ENCODE measurements at regions not wholly inside any gene's neighbourhood (a gene's known extent, or its start where the extent isn't known, plus 50 kb on each side); places are given as distances from the start of the nearest gene placed in this dataset.

DNA sequence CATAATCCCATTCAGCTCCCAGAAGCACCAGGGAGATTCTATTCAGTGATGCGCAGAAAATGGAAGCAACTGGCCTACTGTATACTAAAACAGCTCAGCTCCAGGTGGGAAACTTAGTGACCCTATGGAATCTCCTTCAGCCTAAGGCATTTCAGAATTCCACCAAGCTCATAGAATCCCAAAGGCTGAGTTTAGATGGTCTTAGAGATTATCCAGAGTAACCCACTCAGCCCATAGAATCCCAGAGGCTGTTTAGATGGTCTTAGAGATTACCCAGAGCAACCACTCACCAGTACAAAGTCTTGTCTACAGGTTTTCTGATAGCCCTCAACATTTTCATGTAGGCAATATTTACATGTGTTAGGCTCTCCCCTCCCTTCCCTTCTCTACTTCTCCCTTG is 232.0 kb upstream of the SLC14A2 start:
- peaks cover 0 to 8% of the 10 kb centered on the region in 2 donors for H3K4me1 ChIP-seq (ENCODE audit: control insufficient read depth in 2 of 2, insufficient read depth in 1 of 2, low read depth in 1 of 2, low read length in 2 of 2)
- no peak overlapping the region for H3K4me2 ChIP-seq (ENCODE audit: insufficient read depth, low read length, poor library complexity, severe bottlenecking)
- H3K4me3 ChIP-seq (ENCODE audit: low read length in 2 of 2) = no peak overlapping the region
- no peak overlapping the region for H2BK12ac ChIP-seq (ENCODE audit: low read length)
- no peaks in the 10 kb centered on the region for H3K9me3 ChIP-seq (replicated peaks in 1 of 2; ENCODE audit: control insufficient read depth in 2 of 2, insufficient read depth in 1 of 2, low read depth in 1 of 2, low read length in 2 of 2)
- H2BK15ac ChIP-seq (ENCODE audit: low read length) = no peak overlapping the region
- H3K23ac ChIP-seq (ENCODE audit: low read depth, low read length, poor library complexity) = no peak overlapping the region
- no peaks in the 10 kb centered on the region for H3K79me1 ChIP-seq (ENCODE audit: low read depth, low read length)
- no peak overlapping the region for H4K91ac ChIP-seq (ENCODE audit: low read depth, low read length, poor library complexity)
- H3K18ac ChIP-seq (ENCODE audit: low read length) = no peak overlapping the region
- WGBS, 2 donors (ENCODE audit: extremely low coverage in 2 of 2, insufficient read length in 2 of 2, insufficient replicate concordance in 1 of 2) = no CpG with 5 or more reads among the region's 1 CpG
- H2BK120ac ChIP-seq (ENCODE audit: low read depth, low read length) = no peak overlapping the region
- H4K8ac ChIP-seq (ENCODE audit: low read depth, low read length) = no peak overlapping the region
- no peak overlapping the region for H3K14ac ChIP-seq (ENCODE audit: low read length)
- H3K27ac ChIP-seq (replicated peaks; ENCODE audit: low read length) = no peak overlapping the region
- DNase-seq (ENCODE audit: low spot score) = no peak
- no peak overlapping the region for H3K4ac ChIP-seq (ENCODE audit: low read length)
- no peak overlapping the region for H2AK5ac ChIP-seq (ENCODE audit: low read depth, low read length)
- H2BK5ac ChIP-seq (ENCODE audit: low read length) = no peak overlapping the region
- no peak overlapping the region for H3K9ac ChIP-seq (ENCODE audit: low read depth, low read length, poor library complexity)
- H3K27me3 ChIP-seq (ENCODE audit: control insufficient read depth in 3 of 3, insufficient read depth in 3 of 3, low read depth in 1 of 3, low read length in 3 of 3) = no peaks in the 10 kb centered on the region
- H3K36me3 ChIP-seq (replicated peaks in 1 of 2; ENCODE audit: control insufficient read depth in 2 of 2, insufficient read depth in 2 of 2, low read length in 2 of 2) = no peaks in the 10 kb centered on the region
- H2AFZ ChIP-seq (ENCODE audit: low read length) = no peak overlapping the region

DNA sequence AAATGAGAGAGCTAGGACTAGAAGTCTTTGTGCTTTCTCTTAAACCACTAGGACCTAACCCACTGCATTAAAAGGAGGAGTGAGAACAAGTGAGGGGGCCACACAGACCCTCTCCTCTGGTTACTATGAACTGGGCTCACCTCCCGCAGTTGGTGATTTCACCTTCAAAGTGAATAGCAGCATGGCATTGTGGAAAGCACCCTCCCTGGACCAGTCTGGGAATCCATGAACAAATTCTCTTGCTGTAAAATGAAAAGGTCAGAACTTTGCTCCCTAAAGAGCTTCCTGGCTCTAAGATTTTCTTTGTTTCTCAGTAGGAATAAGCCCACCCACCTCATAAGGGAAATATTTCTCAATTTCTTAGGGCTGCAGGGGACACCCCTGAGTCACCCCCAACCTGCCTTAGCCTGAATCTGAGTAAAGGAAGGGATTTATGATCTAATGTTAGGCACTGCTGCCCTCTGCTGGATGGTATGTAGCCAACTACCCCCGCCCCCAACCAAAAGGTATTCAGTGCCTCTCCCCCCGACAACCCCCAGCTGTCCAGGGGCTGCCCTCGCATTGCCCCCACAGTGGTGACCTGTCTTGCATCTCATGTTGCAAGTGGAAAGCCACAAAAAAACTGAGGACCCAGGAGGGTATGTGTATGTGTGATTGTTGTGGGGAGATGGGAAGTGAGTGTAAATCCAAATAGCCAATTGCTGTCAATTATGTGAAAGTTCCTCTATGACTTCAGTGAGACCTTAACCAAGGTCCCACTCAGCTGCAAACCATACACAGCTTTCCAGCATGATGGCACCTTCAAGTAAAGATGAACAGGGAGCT is 230.9 kb upstream of the SLC14A2 start:
- H3K14ac ChIP-seq (ENCODE audit: low read length) = no peak overlapping the region
- H3K9ac ChIP-seq (ENCODE audit: low read depth, low read length, poor library complexity) = no peak overlapping the region
- H3K9me3 ChIP-seq (replicated peaks in 1 of 2; ENCODE audit: control insufficient read depth in 2 of 2, insufficient read depth in 1 of 2, low read depth in 1 of 2, low read length in 2 of 2) = no peaks in the 10 kb centered on the region
- no peaks in the 10 kb centered on the region for H3K27me3 ChIP-seq (ENCODE audit: control insufficient read depth in 3 of 3, insufficient read depth in 3 of 3, low read depth in 1 of 3, low read length in 3 of 3)
- H2BK5ac ChIP-seq (ENCODE audit: low read length) = no peak overlapping the region
- H3K79me1 ChIP-seq (ENCODE audit: low read depth, low read length) = no peaks in the 10 kb centered on the region
- H3K4me2 ChIP-seq (ENCODE audit: insufficient read depth, low read length, poor library complexity, severe bottlenecking) = no peak overlapping the region
- no peak overlapping the region for H2BK15ac ChIP-seq (ENCODE audit: low read length)
- H2BK12ac ChIP-seq (ENCODE audit: low read length) = no peak overlapping the region
- H2AK5ac ChIP-seq (ENCODE audit: low read depth, low read length) = no peak overlapping the region
- no peak overlapping the region for H3K4ac ChIP-seq (ENCODE audit: low read length)
- DNase-seq (ENCODE audit: low spot score) = peak; percentile 70
- peaks cover 0 to 8% of the 10 kb centered on the region in 2 donors for H3K4me1 ChIP-seq (ENCODE audit: control insufficient read depth in 2 of 2, insufficient read depth in 1 of 2, low read depth in 1 of 2, low read length in 2 of 2)
- H3K18ac ChIP-seq (ENCODE audit: low read length) = no peak overlapping the region
- no peak overlapping the region for H2BK120ac ChIP-seq (ENCODE audit: low read depth, low read length)
- no peak overlapping the region for H3K4me3 ChIP-seq (ENCODE audit: low read length in 2 of 2)
- no peak overlapping the region for H3K27ac ChIP-seq (replicated peaks; ENCODE audit: low read length)
- H3K36me3 ChIP-seq (replicated peaks in 1 of 2; ENCODE audit: control insufficient read depth in 2 of 2, insufficient read depth in 2 of 2, low read length in 2 of 2) = no peaks in the 10 kb centered on the region
- no CpG with 5 or more reads among the region's 4 CpGs for WGBS, 2 donors (ENCODE audit: extremely low coverage in 2 of 2, insufficient read length in 2 of 2, insufficient replicate concordance in 1 of 2)
- H4K91ac ChIP-seq (ENCODE audit: low read depth, low read length, poor library complexity) = no peak overlapping the region
- no peak overlapping the region for H3K23ac ChIP-seq (ENCODE audit: low read depth, low read length, poor library complexity)
- peak overlapping the region; percentile 23 for H2AFZ ChIP-seq (ENCODE audit: low read length)
- H4K8ac ChIP-seq (ENCODE audit: low read depth, low read length) = no peak overlapping the region

DNA sequence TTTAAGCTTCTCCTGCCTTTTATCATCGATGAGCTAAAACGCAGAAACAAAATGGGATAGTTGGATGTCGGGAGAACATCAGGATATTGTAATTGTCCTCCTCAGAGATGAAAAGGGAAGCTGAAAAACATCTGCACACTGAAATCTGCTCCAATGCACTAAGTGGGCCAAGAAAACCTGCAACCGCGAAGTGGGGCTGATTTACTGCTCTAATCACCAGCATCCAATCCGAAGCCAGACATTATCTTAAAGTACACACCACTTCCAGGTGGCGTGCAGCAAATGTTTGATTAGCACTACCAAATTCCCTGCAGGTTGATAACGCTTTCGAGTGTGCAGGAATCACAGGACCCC is 230.3 kb upstream of the SLC14A2 start:
- WGBS, 2 donors (ENCODE audit: extremely low coverage in 2 of 2, insufficient read length in 2 of 2, insufficient replicate concordance in 1 of 2) = no CpG with 5 or more reads among the region's 9 CpGs
- no peak overlapping the region for H2BK5ac ChIP-seq (ENCODE audit: low read length)
- no peak overlapping the region for H3K4me3 ChIP-seq (ENCODE audit: low read length in 2 of 2)

DNA sequence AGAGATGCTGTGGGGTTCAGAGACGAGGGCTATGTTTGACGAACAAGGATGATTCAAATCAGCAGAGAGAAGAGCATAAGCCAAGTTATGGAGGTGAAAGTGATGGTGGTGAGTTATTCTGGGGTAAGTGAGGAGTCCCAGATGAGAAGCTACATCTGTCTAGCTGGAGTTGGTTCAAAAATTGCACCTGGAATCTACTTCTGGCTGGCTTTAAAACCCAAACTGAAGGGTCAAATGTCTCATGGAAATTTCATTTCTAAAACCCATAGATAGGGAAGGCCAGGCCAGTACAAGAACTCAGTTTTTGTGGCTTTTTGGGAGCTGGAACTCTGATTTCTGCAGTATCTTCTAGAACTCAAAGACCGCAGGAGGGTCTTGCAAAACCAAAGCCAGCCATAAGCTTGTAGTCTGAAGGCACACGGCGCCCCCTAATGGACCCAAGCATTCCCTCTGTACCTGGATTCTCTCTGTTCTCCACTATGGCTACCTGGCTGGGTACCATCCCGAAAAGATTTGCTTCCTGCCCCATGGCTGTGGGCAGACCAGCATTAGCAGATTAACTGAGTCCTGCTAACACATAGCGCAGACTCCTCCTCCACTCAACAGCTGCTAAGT is 229.1 kb upstream of the SLC14A2 start:
- Histone ChIP-seq H3K27me3 (ENCODE audit: control insufficient read depth in 3 of 3, insufficient read depth in 3 of 3, low read depth in 1 of 3, low read length in 3 of 3) (no peaks in the 10 kb centered on the region), H2AK5ac (ENCODE audit: low read depth, low read length) (no peak overlapping the region), H2BK15ac (ENCODE audit: low read length) (no peak overlapping the region), H3K4ac (ENCODE audit: low read length) (no peak overlapping the region), H2BK5ac (ENCODE audit: low read length) (no peak overlapping the region), H3K79me1 (ENCODE audit: low read depth, low read length) (no peaks in the 10 kb centered on the region), H4K8ac (ENCODE audit: low read depth, low read length) (no peak overlapping the region), H3K14ac (ENCODE audit: low read length) (no peak overlapping the region), H2BK120ac (ENCODE audit: low read depth, low read length) (no peak overlapping the region), H3K9ac (ENCODE audit: low read depth, low read length, poor library complexity) (no peak overlapping the region), H3K9me3 (replicated peaks in 1 of 2; ENCODE audit: control insufficient read depth in 2 of 2, insufficient read depth in 1 of 2, low read depth in 1 of 2, low read length in 2 of 2) (no peaks in the 10 kb centered on the region), H3K18ac (ENCODE audit: low read length) (no peak overlapping the region), H3K36me3 (replicated peaks in 1 of 2; ENCODE audit: control insufficient read depth in 2 of 2, insufficient read depth in 2 of 2, low read length in 2 of 2) (no peaks in the 10 kb centered on the region), H2BK12ac (ENCODE audit: low read length) (no peak overlapping the region), H3K4me1 (ENCODE audit: control insufficient read depth in 2 of 2, insufficient read depth in 1 of 2, low read depth in 1 of 2, low read length in 2 of 2) (peaks cover 0 to 8% of the 10 kb centered on the region in 2 donors), H3K27ac (replicated peaks; ENCODE audit: low read length) (no peak overlapping the region), H3K4me3 (ENCODE audit: low read length in 2 of 2) (no peak overlapping the region), H3K4me2 (ENCODE audit: insufficient read depth, low read length, poor library complexity, severe bottlenecking) (no peak overlapping the region), H2AFZ (ENCODE audit: low read length) (no peak overlapping the region), H4K91ac (ENCODE audit: low read depth, low read length, poor library complexity) (no peak overlapping the region), H3K23ac (ENCODE audit: low read depth, low read length, poor library complexity) (no peak overlapping the region)
- DNase-seq (ENCODE audit: low spot score) = peak; percentile 52
- no CpG with 5 or more reads among the region's 7 CpGs for WGBS, 2 donors (ENCODE audit: extremely low coverage in 2 of 2, insufficient read length in 2 of 2, insufficient replicate concordance in 1 of 2)

More for the DNA sequence above, 230.3 kb upstream of the SLC14A2 start:
- H3K9me3 ChIP-seq (replicated peaks in 1 of 2; ENCODE audit: control insufficient read depth in 2 of 2, insufficient read depth in 1 of 2, low read depth in 1 of 2, low read length in 2 of 2) = no peaks in the 10 kb centered on the region
- H2AK5ac ChIP-seq (ENCODE audit: low read depth, low read length) = no peak overlapping the region
- H3K9ac ChIP-seq (ENCODE audit: low read depth, low read length, poor library complexity) = no peak overlapping the region
- H4K91ac ChIP-seq (ENCODE audit: low read depth, low read length, poor library complexity) = no peak overlapping the region
- peaks cover 0 to 8% of the 10 kb centered on the region in 2 donors for H3K4me1 ChIP-seq (ENCODE audit: control insufficient read depth in 2 of 2, insufficient read depth in 1 of 2, low read depth in 1 of 2, low read length in 2 of 2)
- H3K79me1 ChIP-seq (ENCODE audit: low read depth, low read length) = no peaks in the 10 kb centered on the region
- H3K27ac ChIP-seq (replicated peaks; ENCODE audit: low read length) = no peak overlapping the region
- no peak overlapping the region for H2BK120ac ChIP-seq (ENCODE audit: low read depth, low read length)
- H3K4me2 ChIP-seq (ENCODE audit: insufficient read depth, low read length, poor library complexity, severe bottlenecking) = no peak overlapping the region
- DNase-seq (ENCODE audit: low spot score) = no peak
- H3K18ac ChIP-seq (ENCODE audit: low read length) = no peak overlapping the region
- no peak overlapping the region for H2BK12ac ChIP-seq (ENCODE audit: low read length)
- H2AFZ ChIP-seq (ENCODE audit: low read length) = no peak overlapping the region
- no peak overlapping the region for H3K4ac ChIP-seq (ENCODE audit: low read length)
- no peak overlapping the region for H3K14ac ChIP-seq (ENCODE audit: low read length)
- H3K27me3 ChIP-seq (ENCODE audit: control insufficient read depth in 3 of 3, insufficient read depth in 3 of 3, low read depth in 1 of 3, low read length in 3 of 3) = no peaks in the 10 kb centered on the region
- H4K8ac ChIP-seq (ENCODE audit: low read depth, low read length) = no peak overlapping the region
- no peak overlapping the region for H2BK15ac ChIP-seq (ENCODE audit: low read length)
- H3K36me3 ChIP-seq (replicated peaks in 1 of 2; ENCODE audit: control insufficient read depth in 2 of 2, insufficient read depth in 2 of 2, low read length in 2 of 2) = no peaks in the 10 kb centered on the region
- H3K23ac ChIP-seq (ENCODE audit: low read depth, low read length, poor library complexity) = no peak overlapping the region
